ENCODE measurements at regions not wholly inside any gene's neighbourhood (a gene's known extent, or its start where the extent isn't known, plus 50 kb on each side); places are given as distances from the start of the nearest gene placed in this dataset.

- Histone ChIP-seq H3K9me3 (peaks cover 0 to 7% (median 0%) of the 10 kb centered on the region in 4 donors), H3K27me3 (no peaks in the 10 kb centered on the region), H3K4me3 (no peak overlapping the region), H3K4me1 (no peaks in the 10 kb centered on the region), H3K36me3 (no peaks in the 10 kb centered on the region), H3K27ac (no peak overlapping the region)
- TF ChIP-seq POLR2A (IDR thresholded peaks at IDR 0.05) (no peak), CTCF (IDR thresholded peaks at IDR 0.05) (no peak), EP300 (IDR thresholded peaks at IDR 0.05) (no peak)
- no peak for DNase-seq (ENCODE audit: low spot score in 2 of 2)
Measured at GRCh38 chr11:86728562-86728961, 56.1 kb upstream of the ME3 start.

- no peak for TF ChIP-seq CTCF (IDR thresholded peaks at IDR 0.05)
- no peak for TF ChIP-seq POLR2A (IDR thresholded peaks at IDR 0.05)
- no peak for TF ChIP-seq EP300 (IDR thresholded peaks at IDR 0.05)
- Histone ChIP-seq H3K36me3 (no peaks in the 10 kb centered on the region), H3K9me3 (peaks cover 0 to 23% (median 7%) of the 10 kb centered on the region in 4 donors), H3K27ac (no peak overlapping the region), H3K27me3 (no peaks in the 10 kb centered on the region), H3K4me1 (no peaks in the 10 kb centered on the region), H3K4me3 (no peak overlapping the region)
- WGBS, 2 donors, result 70 to 77% methylated on average over 5 of the region's 5 CpGs
- no peak for DNase-seq (ENCODE audit: low spot score in 2 of 2)
Measured at GRCh38 chr11:86726770-86727504, 54.5 kb upstream of the ME3 start.

GRCh38 chr11:86726118-86726753 is 53.8 kb upstream of the ME3 start:
- DNase-seq (ENCODE audit: low spot score in 2 of 2), result no peak
- Histone ChIP-seq H3K36me3 (no peaks in the 10 kb centered on the region), H3K27ac (no peak overlapping the region), H3K9me3 (peaks cover 0 to 29% (median 7%) of the 10 kb centered on the region in 4 donors), H3K4me1 (no peaks in the 10 kb centered on the region), H3K4me3 (no peak overlapping the region), H3K27me3 (no peaks in the 10 kb centered on the region)
- WGBS, 2 donors, result 83 to 93% methylated on average over 2 of the region's 2 CpGs
- TF ChIP-seq EP300 (IDR thresholded peaks at IDR 0.05), result no peak
- TF ChIP-seq POLR2A (IDR thresholded peaks at IDR 0.05), result no peak
- TF ChIP-seq CTCF (IDR thresholded peaks at IDR 0.05), result no peak

- Histone ChIP-seq H3K4me3 (no peak overlapping the region), H3K4me1 (no peaks in the 10 kb centered on the region), H3K36me3 (no peaks in the 10 kb centered on the region), H3K27ac (no peak overlapping the region), H3K9me3 (peaks cover 0 to 29% (median 7%) of the 10 kb centered on the region in 4 donors), H3K27me3 (no peaks in the 10 kb centered on the region)
- DNase-seq (ENCODE audit: low spot score in 2 of 2), result no peak
- no peak for TF ChIP-seq CTCF (IDR thresholded peaks at IDR 0.05)
- TF ChIP-seq EP300 (IDR thresholded peaks at IDR 0.05), result no peak
- TF ChIP-seq POLR2A (IDR thresholded peaks at IDR 0.05), result no peak
Measured at GRCh38 chr11:86724137-86724536, 51.7 kb upstream of the ME3 start.

- Histone ChIP-seq H3K4me3 (no peak overlapping the region), H3K9me3 (peaks cover 0 to 29% (median 7%) of the 10 kb centered on the region in 4 donors), H3K27ac (no peak overlapping the region), H3K4me1 (no peaks in the 10 kb centered on the region), H3K36me3 (no peaks in the 10 kb centered on the region), H3K27me3 (no peaks in the 10 kb centered on the region)
- 86 to 96% methylated on average over 1 of the region's 1 CpG for WGBS, 2 donors
- no peak for TF ChIP-seq POLR2A (IDR thresholded peaks at IDR 0.05)
- no peak for TF ChIP-seq EP300 (IDR thresholded peaks at IDR 0.05)
- TF ChIP-seq CTCF (IDR thresholded peaks at IDR 0.05), result no peak
- DNase-seq (ENCODE audit: low spot score in 2 of 2), result no peak
Measured at GRCh38 chr11:86723281-86723680, 50.9 kb upstream of the ME3 start.
